Stimulated activated CD8-positive, alpha-beta memory T cell treated with anti-CD3 and anti-CD28 coated beads, Interleukin-12 subunit alpha, Interleukin-12 subunit beta, amount 100 ng/mL, for 1 hour (primary cell): ENCODE measurements at regions not wholly inside any gene's neighbourhood (a gene's known extent, or its start where the extent isn't known, plus 50 kb on each side); places are given as distances from the start of the nearest gene placed in this dataset.

Source experiments
- DNase-seq: peaks from one replicate; pipeline ENCODE4 v3.0.0-alpha.2; 2020; ENCODE audit warnings: low read depth

DNA sequence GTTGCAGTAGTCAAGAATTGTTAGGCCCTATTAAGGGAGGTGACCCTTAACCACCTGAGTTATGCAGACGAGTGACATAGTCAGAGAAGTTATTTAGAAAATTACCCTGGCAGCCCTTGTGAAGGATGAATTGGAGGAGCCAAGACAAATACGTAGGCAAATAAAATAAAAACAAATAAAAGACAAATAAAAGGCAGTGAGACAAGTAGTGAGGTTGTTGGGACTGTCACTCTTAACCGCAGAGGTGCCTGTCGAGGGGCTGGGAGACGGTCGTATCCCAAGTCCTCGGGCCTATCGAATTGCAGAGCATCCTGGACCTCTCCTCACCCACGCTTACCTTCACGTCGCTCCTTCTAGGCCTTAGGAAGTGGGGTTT, 58.0 kb upstream of the ZC4H2 start:
- DNase-seq = no peak
